HEK293 (cell line): ENCODE measurements at regions not wholly inside any gene's neighbourhood (a gene's known extent, or its start where the extent isn't known, plus 50 kb on each side); places are given as distances from the start of the nearest gene placed in this dataset.

Experiments used
- CTCF ChIP-seq: fragments of 450-650 bp; formaldehyde crosslinking; IDR thresholded peaks from 2 replicates; pipeline ENCODE4 v1.5.1; 2016; ENCODE audit warnings: missing biosample characterization, missing genetic modification characterization
- GFI1B ChIP-seq: fragments of 450-650 bp; formaldehyde crosslinking; IDR thresholded peaks from 2 replicates; pipeline ENCODE4 v1.5.1; 2016; ENCODE audit warnings: missing biosample characterization, missing genetic modification characterization
- KLF16 ChIP-seq: fragments of 450-650 bp; formaldehyde crosslinking; IDR thresholded peaks from 2 replicates; pipeline ENCODE4 v1.5.1; 2017; ENCODE audit warnings: missing biosample characterization, missing genetic modification characterization
- REST ChIP-seq: fragments of 450-650 bp; formaldehyde crosslinking; IDR thresholded peaks from 2 replicates; pipeline ENCODE4 v1.5.1; 2016; ENCODE audit warnings: missing biosample characterization, missing genetic modification characterization
- ZBTB11 ChIP-seq: fragments of 450-650 bp; formaldehyde crosslinking; conservative IDR thresholded peaks from 2 replicates; pipeline ENCODE4 v1.5.1; 2016; ENCODE audit warnings: low read depth, missing biosample characterization, missing genetic modification characterization
- ZBTB20 ChIP-seq: fragments of 450-650 bp; formaldehyde crosslinking; IDR thresholded peaks from 2 replicates; pipeline ENCODE4 v1.5.1; 2016; ENCODE audit warnings: missing biosample characterization, missing genetic modification characterization
- ZNF274 ChIP-seq, 2 experiments: fragments of 200-500 bp in 1 of 2; fragments of 450-650 bp in 1 of 2; sonication (Bioruptor generic) in 1 of 2; formaldehyde crosslinking in 1 of 2; IDR thresholded peaks; 2 replicates each; pipeline versions ENCODE4 v1.5.1 to v1.6.1; 2014 to 2016; ENCODE audit warnings: borderline replicate concordance in 1 of 2, inconsistent platforms in 1 of 2, low read length in 1 of 2, missing biosample characterization in 1 of 2, missing genetic modification characterization in 1 of 2
- ZNF830 ChIP-seq: fragments of 450-650 bp; IDR thresholded peaks from 2 replicates; pipeline ENCODE4 v1.5.0; 2018; ENCODE audit warnings: missing biosample characterization, missing genetic modification characterization, low read depth, mild to moderate bottlenecking, moderate library complexity

GRCh38 chr2:129465045-129465444, 514.4 kb upstream of the RAB6C start:
- TF ChIP-seq ZNF830 (no peak), CTCF (tag by site-specific recombination) (no peak), ZBTB11 (no peak), REST (tag by site-specific recombination) (no peak), ZBTB20 (tag by site-specific recombination) (no peak), ZNF274 (IDR thresholded peaks at IDR 0.05; ENCODE audit: low read length) (no peak), ZNF274 (tag by site-specific recombination; IDR thresholded peaks at IDR 0.05; ENCODE audit: borderline replicate concordance) (no peak), KLF16 (tag by site-specific recombination) (no peak), GFI1B (no peak)
